ENCODE measurements at regions not wholly inside any gene's neighbourhood (a gene's known extent, or its start where the extent isn't known, plus 50 kb on each side); places are given as distances from the start of the nearest gene placed in this dataset.

- TF ChIP-seq EZH2 (IDR thresholded peaks at IDR 0.05; ENCODE audit: low read depth) (no peak), CTCF (conservative IDR thresholded peaks at IDR 0.05) (no peak)
- Histone ChIP-seq H3K4me3 (no peak overlapping the region), H3K4me2 (no peak overlapping the region), H3K27ac (no peak overlapping the region), H3K9me2 (ENCODE audit: insufficient read depth) (no peaks in the 10 kb centered on the region), H4K20me1 (ENCODE audit: insufficient read depth) (no peaks in the 10 kb centered on the region), H3K79me2 (ENCODE audit: low read depth) (no peaks in the 10 kb centered on the region), H3K9me3 (ENCODE audit: insufficient read depth, low read depth) (no peaks in the 10 kb centered on the region), H3F3A (ENCODE audit: insufficient read depth, low read depth) (no peaks in the 10 kb centered on the region), H3K27me3 (ENCODE audit: insufficient read depth, low read depth) (no peaks in the 10 kb centered on the region), H3K36me3 (ENCODE audit: low read depth) (no peaks in the 10 kb centered on the region), H2AFZ (no peak overlapping the region), H3K4me1 (replicated peaks; ENCODE audit: insufficient read depth) (no peaks in the 10 kb centered on the region)
- POLR2A ChIA-PET (ENCODE audit: unreplicated experiment), result no interaction called here
- CTCF ChIA-PET, result no interaction called here
- BruUV-seq (replicated peaks), result no TSS peak
- no peak for DNase-seq
- intact Hi-C loops (cut with micrococcal nuclease; ENCODE audit: unreplicated experiment), result no loop called here
Measured at GRCh38 chr4:36944232-36944631, 300.3 kb upstream of the NWD2 start.

GRCh38 chr4:36961420-36961819 is 283.1 kb upstream of the NWD2 start:
- no peaks in the 10 kb centered on the region for H3K4me1 ChIP-seq (replicated peaks; ENCODE audit: insufficient read depth)
- no peaks in the 10 kb centered on the region for H3K79me2 ChIP-seq (ENCODE audit: low read depth)
- no peaks in the 10 kb centered on the region for H3K36me3 ChIP-seq (ENCODE audit: low read depth)
- no peak for TF ChIP-seq EZH2 (IDR thresholded peaks at IDR 0.05; ENCODE audit: low read depth)
- no peak for TF ChIP-seq CTCF (conservative IDR thresholded peaks at IDR 0.05)
- no TSS peak for BruUV-seq (replicated peaks)
- H3F3A ChIP-seq (ENCODE audit: insufficient read depth, low read depth), result no peaks in the 10 kb centered on the region
- no peaks in the 10 kb centered on the region; the same call in 1 of the 2 replicates for H3K9me2 ChIP-seq (ENCODE audit: insufficient read depth)
- CTCF ChIA-PET, result no interaction called here
- no peaks in the 10 kb centered on the region for H4K20me1 ChIP-seq (ENCODE audit: insufficient read depth)
- POLR2A ChIA-PET (ENCODE audit: unreplicated experiment), result no interaction called here
- intact Hi-C loops (cut with micrococcal nuclease; ENCODE audit: unreplicated experiment), result no loop called here
- H3K27me3 ChIP-seq (ENCODE audit: insufficient read depth, low read depth), result no peaks in the 10 kb centered on the region
- H3K4me2 ChIP-seq, result no peak overlapping the region
- H3K9me3 ChIP-seq (ENCODE audit: insufficient read depth, low read depth), result no peaks in the 10 kb centered on the region
- H3K4me3 ChIP-seq, result no peak overlapping the region
- no peak for DNase-seq
- H3K27ac ChIP-seq, result no peak overlapping the region
- no peak overlapping the region for H2AFZ ChIP-seq

- Histone ChIP-seq H3K27ac (no peak overlapping the region), H3K9me2 (ENCODE audit: insufficient read depth) (no peaks in the 10 kb centered on the region; the same call in 1 of the 2 replicates), H3F3A (ENCODE audit: insufficient read depth, low read depth) (no peaks in the 10 kb centered on the region), H3K36me3 (ENCODE audit: low read depth) (no peaks in the 10 kb centered on the region), H3K4me2 (no peak overlapping the region), H3K4me3 (no peak overlapping the region), H3K27me3 (ENCODE audit: insufficient read depth, low read depth) (no peaks in the 10 kb centered on the region), H3K79me2 (ENCODE audit: low read depth) (no peaks in the 10 kb centered on the region), H3K4me1 (replicated peaks; ENCODE audit: insufficient read depth) (no peaks in the 10 kb centered on the region), H4K20me1 (ENCODE audit: insufficient read depth) (no peaks in the 10 kb centered on the region), H3K9me3 (ENCODE audit: insufficient read depth, low read depth) (no peaks in the 10 kb centered on the region), H2AFZ (no peak overlapping the region)
- DNase-seq, result no peak
- ChIA-PET POLR2A (ENCODE audit: unreplicated experiment) (no interaction called here), CTCF (no interaction called here)
- intact Hi-C loops (cut with micrococcal nuclease; ENCODE audit: unreplicated experiment), result no loop called here
- no TSS peak for BruUV-seq (replicated peaks)
- TF ChIP-seq EZH2 (IDR thresholded peaks at IDR 0.05; ENCODE audit: low read depth), result no peak
- TF ChIP-seq CTCF (conservative IDR thresholded peaks at IDR 0.05), result no peak
Measured at GRCh38 chr4:36966756-36967460, 277.6 kb upstream of the NWD2 start.

Data from PC-9 (cell line).